ENCODE measurements at regions not wholly inside any gene's neighbourhood (a gene's known extent, or its start where the extent isn't known, plus 50 kb on each side); places are given as distances from the start of the nearest gene placed in this dataset.

GRCh38 chr20:24096864-24097450 lies 108.4 kb upstream of the GGTLC1 start:
- Histone ChIP-seq H3K4me3 (no peak overlapping the region), H3K27ac (peak overlapping the region; percentile 88), H3K79me2 (no peaks in the 10 kb centered on the region), H3K9me2 (replicated peaks; ENCODE audit: insufficient read depth) (no peaks in the 10 kb centered on the region), H3K4me2 (no peak overlapping the region), H3K4me1 (ENCODE audit: insufficient read depth) (peaks cover 16% of the 10 kb centered on the region), H2AFZ (no peak overlapping the region), H3K27me3 (peaks cover 3% of the 10 kb centered on the region), H3K36me3 (replicated peaks; ENCODE audit: insufficient read depth, low read depth) (no peaks in the 10 kb centered on the region), H4K20me1 (ENCODE audit: insufficient read depth, poor library complexity, severe bottlenecking) (no peaks in the 10 kb centered on the region), H3K9me3 (ENCODE audit: low read depth) (no peaks in the 10 kb centered on the region)
- DNase-seq (ENCODE audit: low spot score): no peak
- 43% methylated on average over 13 of the region's 13 CpGs for WGBS (ENCODE audit: low lambda C conversion rate, missing lambda C conversion rate)
- no peak for TF ChIP-seq CTCF (IDR thresholded peaks at IDR 0.05; ENCODE audit: poor library complexity)

DNA sequence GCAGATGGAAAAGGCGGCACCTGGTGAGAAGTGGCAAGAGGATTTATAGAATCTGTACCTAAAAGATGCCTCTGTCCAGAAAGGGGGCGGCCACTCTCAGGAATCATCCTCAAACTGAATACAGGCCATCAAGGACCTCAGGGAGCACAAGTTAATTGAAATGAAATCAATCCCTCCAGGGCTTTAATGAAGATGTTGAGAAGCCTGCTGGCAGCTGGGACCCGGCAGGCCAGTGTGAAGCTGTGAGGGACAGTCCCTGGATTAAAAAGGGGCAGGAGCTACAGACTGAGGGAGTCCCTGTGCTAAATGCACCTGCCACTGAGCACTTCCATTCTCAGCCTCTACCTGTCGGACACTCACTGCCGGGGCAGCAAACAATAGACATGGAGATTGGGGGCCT lies 107.7 kb upstream of the GGTLC1 start:
- no peak overlapping the region for H3K4me2 ChIP-seq
- DNase-seq (ENCODE audit: low spot score): no peak
- H3K4me1 ChIP-seq (ENCODE audit: insufficient read depth): peaks cover 16% of the 10 kb centered on the region
- TF ChIP-seq EZH2 (IDR thresholded peaks at IDR 0.05; ENCODE audit: borderline replicate concordance): no peak
- no peak for TF ChIP-seq CTCF (IDR thresholded peaks at IDR 0.05; ENCODE audit: poor library complexity)
- H3K36me3 ChIP-seq (replicated peaks; ENCODE audit: insufficient read depth, low read depth): no peaks in the 10 kb centered on the region
- WGBS (ENCODE audit: low lambda C conversion rate, missing lambda C conversion rate): 67% methylated on average over 5 of the region's 5 CpGs
- H3K27ac ChIP-seq: peak overlapping the region; percentile 88
- no peaks in the 10 kb centered on the region for H3K9me2 ChIP-seq (replicated peaks; ENCODE audit: insufficient read depth)
- H3K9me3 ChIP-seq (ENCODE audit: low read depth): no peaks in the 10 kb centered on the region
- no peak overlapping the region for H2AFZ ChIP-seq
- peaks cover 3% of the 10 kb centered on the region for H3K27me3 ChIP-seq
- H3K4me3 ChIP-seq: no peak overlapping the region
- H4K20me1 ChIP-seq (ENCODE audit: insufficient read depth, poor library complexity, severe bottlenecking): no peaks in the 10 kb centered on the region
- H3K79me2 ChIP-seq: no peaks in the 10 kb centered on the region

DNA sequence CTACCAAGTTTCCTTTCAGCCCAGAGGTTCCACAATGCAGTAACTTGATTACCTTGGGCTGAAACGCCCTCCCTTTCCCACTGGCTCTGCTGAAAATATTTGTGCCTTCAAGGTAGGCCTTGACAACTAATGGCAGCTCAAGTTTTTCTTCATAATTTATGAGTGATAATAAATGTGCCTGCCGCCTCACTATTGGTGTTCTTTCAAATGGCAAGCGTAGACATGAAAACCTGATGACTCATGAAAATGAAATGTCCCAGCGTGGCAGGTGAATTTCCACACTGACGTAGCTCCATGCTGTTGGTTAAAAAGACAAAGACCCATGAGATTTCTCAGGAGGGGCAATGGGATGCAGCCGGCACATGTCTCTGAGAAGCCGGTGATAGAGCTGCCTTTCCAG lies 107.2 kb upstream of the GGTLC1 start:
- Histone ChIP-seq H3K79me2 (no peaks in the 10 kb centered on the region), H3K27me3 (peaks cover 3% of the 10 kb centered on the region), H2AFZ (no peak overlapping the region), H3K9me3 (ENCODE audit: low read depth) (no peaks in the 10 kb centered on the region), H3K4me2 (no peak overlapping the region), H3K36me3 (replicated peaks; ENCODE audit: insufficient read depth, low read depth) (no peaks in the 10 kb centered on the region), H3K27ac (peak overlapping the region; percentile 88), H3K9me2 (replicated peaks; ENCODE audit: insufficient read depth) (no peaks in the 10 kb centered on the region), H4K20me1 (ENCODE audit: insufficient read depth, poor library complexity, severe bottlenecking) (no peaks in the 10 kb centered on the region), H3K4me3 (no peak overlapping the region), H3K4me1 (ENCODE audit: insufficient read depth) (peaks cover 16% of the 10 kb centered on the region)
- TF ChIP-seq EZH2phosphoT487 (IDR thresholded peaks at IDR 0.05; ENCODE audit: low read depth, severe bottlenecking, unreplicated experiment): no peak
- no peak for TF ChIP-seq CTCF (IDR thresholded peaks at IDR 0.05; ENCODE audit: poor library complexity)
- TF ChIP-seq EZH2 (IDR thresholded peaks at IDR 0.05; ENCODE audit: borderline replicate concordance): no peak
- 70% methylated on average over 7 of the region's 7 CpGs for WGBS (ENCODE audit: low lambda C conversion rate, missing lambda C conversion rate)
- DNase-seq (ENCODE audit: low spot score): peak; percentile 65

DNA sequence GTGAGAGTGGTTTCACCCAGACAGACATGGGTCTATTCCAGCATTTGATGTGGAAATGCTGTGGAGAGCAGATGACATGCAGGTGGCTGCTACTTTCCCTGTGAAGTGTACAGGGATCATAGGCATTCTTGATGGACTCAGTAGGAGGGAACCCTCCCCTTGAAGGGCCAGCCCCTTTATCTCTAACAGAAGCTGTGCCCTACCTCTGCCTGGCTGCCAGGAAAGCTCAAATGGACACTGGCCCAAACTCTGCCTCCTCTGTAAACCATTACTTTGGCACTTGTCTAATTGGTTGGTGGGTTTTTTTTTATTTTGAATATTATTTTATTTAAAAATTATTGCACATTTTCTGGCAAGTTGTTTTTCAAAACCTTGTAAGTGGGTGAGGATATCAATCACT lies 106.7 kb upstream of the GGTLC1 start:
- H3K27me3 ChIP-seq: peaks cover 3% of the 10 kb centered on the region
- no peaks in the 10 kb centered on the region for H4K20me1 ChIP-seq (ENCODE audit: insufficient read depth, poor library complexity, severe bottlenecking)
- no peaks in the 10 kb centered on the region for H3K9me3 ChIP-seq (ENCODE audit: low read depth)
- H2AFZ ChIP-seq: no peak overlapping the region
- TF ChIP-seq EZH2phosphoT487 (IDR thresholded peaks at IDR 0.05; ENCODE audit: low read depth, severe bottlenecking, unreplicated experiment) (no peak), CTCF (IDR thresholded peaks at IDR 0.05; ENCODE audit: poor library complexity) (no peak), EZH2 (IDR thresholded peaks at IDR 0.05; ENCODE audit: borderline replicate concordance) (no peak)
- H3K4me1 ChIP-seq (ENCODE audit: insufficient read depth): peaks cover 14% of the 10 kb centered on the region
- H3K9me2 ChIP-seq (replicated peaks; ENCODE audit: insufficient read depth): no peaks in the 10 kb centered on the region
- H3K27ac ChIP-seq: peak overlapping the region; percentile 62
- H3K4me3 ChIP-seq: no peak overlapping the region
- no peak overlapping the region for H3K4me2 ChIP-seq
- no peak for DNase-seq (ENCODE audit: low spot score)
- no peaks in the 10 kb centered on the region for H3K36me3 ChIP-seq (replicated peaks; ENCODE audit: insufficient read depth, low read depth)
- no peaks in the 10 kb centered on the region for H3K79me2 ChIP-seq

Data from hepatocyte (in vitro differentiated cells).